ENCODE measurements at regions not wholly inside any gene's neighbourhood (a gene's known extent, or its start where the extent isn't known, plus 50 kb on each side); places are given as distances from the start of the nearest gene placed in this dataset.

DNA sequence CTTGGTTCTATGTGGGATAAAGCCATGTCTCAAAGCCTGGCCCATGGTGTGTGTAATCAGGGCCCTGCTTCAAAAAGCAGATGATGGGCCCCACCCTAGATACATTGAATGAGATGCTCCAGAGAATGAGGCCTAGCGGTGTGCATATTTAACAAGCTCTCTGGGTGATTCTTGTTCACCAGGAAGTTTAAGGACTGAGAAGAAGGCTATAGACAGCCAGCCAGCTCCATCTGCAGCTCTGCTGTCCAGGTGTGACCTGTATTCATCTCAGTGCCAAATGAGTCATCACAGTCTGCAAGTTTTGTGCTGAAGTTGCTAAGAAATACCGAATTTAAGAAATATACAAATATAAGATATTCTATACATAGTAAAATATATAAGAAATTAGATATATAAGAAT, 182.0 kb upstream of the RUNX1 start:
- Histone ChIP-seq H3K9ac (ENCODE audit: insufficient read depth, low read length, poor library complexity, severe bottlenecking) (no peak overlapping the region), H4K20me1 (ENCODE audit: insufficient read depth, low read length) (no peaks in the 10 kb centered on the region), H3K4me2 (replicated peaks; ENCODE audit: extremely low read depth, low read length, poor library complexity, severe bottlenecking) (no peak overlapping the region), H3K36me3 (replicated peaks in 1 of 2; ENCODE audit: control insufficient read depth in 1 of 2, insufficient read depth in 2 of 2, low read length in 2 of 2) (no peaks in the 10 kb centered on the region), H3K79me2 (ENCODE audit: insufficient read depth, low read length) (no peaks in the 10 kb centered on the region), H3K27me3 (ENCODE audit: control insufficient read depth in 2 of 2, insufficient read depth in 2 of 2, low read length in 2 of 2) (no peaks in the 10 kb centered on the region), H3K4me3 (replicated peaks in 1 of 3; ENCODE audit: low read depth in 2 of 3, low read length in 3 of 3) (no peak overlapping the region), H3K27ac (ENCODE audit: low read depth in 1 of 2, low read length in 2 of 2) (no peak overlapping the region), H2AFZ (ENCODE audit: insufficient read depth, low read depth, low read length, poor library complexity, severe bottlenecking) (no peak overlapping the region), H3K4me1 (ENCODE audit: control insufficient read depth in 1 of 2, insufficient read depth in 2 of 2, low read length in 2 of 2) (no peaks in the 10 kb centered on the region), H3K9me3 (replicated peaks in 1 of 2; ENCODE audit: control insufficient read depth in 1 of 2, insufficient read depth in 1 of 2, low read length in 2 of 2) (peaks cover 2 to 3% of the 10 kb centered on the region in 2 donors)
- intact Hi-C loops (cut with micrococcal nuclease): no loop called here
- no peak overlapping the region for H3K27ac Mint-ChIP-seq
- H3K36me3 Mint-ChIP-seq: no peaks in the 10 kb centered on the region
- WGBS (ENCODE audit: insufficient coverage): 100% methylated on average over 1 of the region's 2 CpGs
- TF ChIP-seq, protein P1, sequence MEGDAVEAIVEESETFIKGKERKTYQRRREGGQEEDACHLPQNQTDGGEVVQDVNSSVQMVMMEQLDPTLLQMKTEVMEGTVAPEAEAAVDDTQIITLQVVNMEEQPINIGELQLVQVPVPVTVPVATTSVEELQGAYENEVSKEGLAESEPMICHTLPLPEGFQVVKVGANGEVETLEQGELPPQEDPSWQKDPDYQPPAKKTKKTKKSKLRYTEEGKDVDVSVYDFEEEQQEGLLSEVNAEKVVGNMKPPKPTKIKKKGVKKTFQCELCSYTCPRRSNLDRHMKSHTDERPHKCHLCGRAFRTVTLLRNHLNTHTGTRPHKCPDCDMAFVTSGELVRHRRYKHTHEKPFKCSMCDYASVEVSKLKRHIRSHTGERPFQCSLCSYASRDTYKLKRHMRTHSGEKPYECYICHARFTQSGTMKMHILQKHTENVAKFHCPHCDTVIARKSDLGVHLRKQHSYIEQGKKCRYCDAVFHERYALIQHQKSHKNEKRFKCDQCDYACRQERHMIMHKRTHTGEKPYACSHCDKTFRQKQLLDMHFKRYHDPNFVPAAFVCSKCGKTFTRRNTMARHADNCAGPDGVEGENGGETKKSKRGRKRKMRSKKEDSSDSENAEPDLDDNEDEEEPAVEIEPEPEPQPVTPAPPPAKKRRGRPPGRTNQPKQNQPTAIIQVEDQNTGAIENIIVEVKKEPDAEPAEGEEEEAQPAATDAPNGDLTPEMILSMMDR (IDR thresholded peaks at IDR 0.05): no peak
- H3K27me3 Mint-ChIP-seq (ENCODE audit: low read depth in 3 of 3): peaks cover 0 to 5% (median 0%) of the 10 kb centered on the region in 3 donors
- peaks cover under 1 to 5% (median 3%) of the 10 kb centered on the region in 7 donors for H3K9me3 Mint-ChIP-seq
- no peak overlapping the region for H3K4me3 Mint-ChIP-seq
- peaks cover 17% of the 10 kb centered on the region for H3K4me1 Mint-ChIP-seq
- DNase-seq: no peak

- no peak overlapping the region for H3K4me2 ChIP-seq (replicated peaks; ENCODE audit: extremely low read depth, low read length, poor library complexity, severe bottlenecking)
- no peak for DNase-seq
- no peak overlapping the region for H3K4me3 ChIP-seq (replicated peaks in 1 of 3; ENCODE audit: low read depth in 2 of 3, low read length in 3 of 3)
- WGBS (ENCODE audit: insufficient coverage): no CpG with 5 or more reads among the region's 3 CpGs
- TF ChIP-seq, protein P1 (IDR thresholded peaks at IDR 0.05): no peak
- no peak overlapping the region for H3K27ac Mint-ChIP-seq
- intact Hi-C loops (cut with micrococcal nuclease): no loop called here
- H3K4me1 ChIP-seq (ENCODE audit: control insufficient read depth in 1 of 2, insufficient read depth in 2 of 2, low read length in 2 of 2): peaks cover 0 to 5% of the 10 kb centered on the region in 2 donors
- no peak overlapping the region for H3K9ac ChIP-seq (ENCODE audit: insufficient read depth, low read length, poor library complexity, severe bottlenecking)
- no peak overlapping the region for H3K27ac ChIP-seq (ENCODE audit: low read depth in 1 of 2, low read length in 2 of 2)
- H2AFZ ChIP-seq (ENCODE audit: insufficient read depth, low read depth, low read length, poor library complexity, severe bottlenecking): no peak overlapping the region
- no peaks in the 10 kb centered on the region for H3K9me3 ChIP-seq (replicated peaks in 1 of 2; ENCODE audit: control insufficient read depth in 1 of 2, insufficient read depth in 1 of 2, low read length in 2 of 2)
- H4K20me1 ChIP-seq (ENCODE audit: insufficient read depth, low read length): no peaks in the 10 kb centered on the region
- peaks cover 17% of the 10 kb centered on the region for H3K4me1 Mint-ChIP-seq
- H3K9me3 Mint-ChIP-seq: no peaks in the 10 kb centered on the region
- no peaks in the 10 kb centered on the region for H3K36me3 ChIP-seq (replicated peaks in 1 of 2; ENCODE audit: control insufficient read depth in 1 of 2, insufficient read depth in 2 of 2, low read length in 2 of 2)
- H3K27me3 ChIP-seq (ENCODE audit: control insufficient read depth in 2 of 2, insufficient read depth in 2 of 2, low read length in 2 of 2): no peaks in the 10 kb centered on the region
- peaks cover 0 to 5% (median 0%) of the 10 kb centered on the region in 3 donors for H3K27me3 Mint-ChIP-seq (ENCODE audit: low read depth in 3 of 3)
- H3K79me2 ChIP-seq (ENCODE audit: insufficient read depth, low read length): no peaks in the 10 kb centered on the region
- no peak overlapping the region for H3K4me3 Mint-ChIP-seq
- no peaks in the 10 kb centered on the region for H3K36me3 Mint-ChIP-seq
Observed at GRCh38 chr21:35229290-35229689, 180.2 kb upstream of the RUNX1 start.

Measured in CD14-positive monocyte (primary cell).